HG02763 (cell line): ENCODE measurements at regions not wholly inside any gene's neighbourhood (a gene's known extent, or its start where the extent isn't known, plus 50 kb on each side); places are given as distances from the start of the nearest gene placed in this dataset.
"Not testable (repeated sequence)": the region's sequence is repeated elsewhere in the genome, so short reads cannot be mapped to it uniquely, and the experiment has no call there.

Experiments
- ATAC-seq: cut with Tn5 transposase; IDR thresholded peaks from one replicate; pipeline ENCODE4 v1.9.1; 2021; ENCODE audit warnings: mild to moderate bottlenecking, moderate library complexity; ENCODE audit not compliant: unreplicated experiment

DNA sequence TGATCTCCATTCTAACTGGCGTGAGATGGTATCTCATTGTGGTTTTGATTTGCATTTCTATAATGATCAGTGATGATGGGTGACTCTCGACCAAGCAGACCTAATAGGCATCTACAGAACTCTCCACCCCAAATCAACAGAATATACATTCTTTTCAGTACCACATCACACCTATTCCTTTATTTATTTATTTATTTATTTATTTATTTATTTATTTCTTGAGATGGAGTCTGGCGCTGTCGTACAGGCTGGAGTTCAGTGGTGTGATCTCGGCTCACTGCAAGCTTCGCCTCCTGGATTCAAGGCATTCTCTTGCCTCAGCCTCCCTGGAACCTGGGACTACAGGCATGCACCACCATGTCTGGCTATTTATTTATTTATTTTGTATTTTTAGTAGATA, 496.3 kb downstream of the TENT5A start:
- not testable (repeated sequence) for ATAC-seq

DNA sequence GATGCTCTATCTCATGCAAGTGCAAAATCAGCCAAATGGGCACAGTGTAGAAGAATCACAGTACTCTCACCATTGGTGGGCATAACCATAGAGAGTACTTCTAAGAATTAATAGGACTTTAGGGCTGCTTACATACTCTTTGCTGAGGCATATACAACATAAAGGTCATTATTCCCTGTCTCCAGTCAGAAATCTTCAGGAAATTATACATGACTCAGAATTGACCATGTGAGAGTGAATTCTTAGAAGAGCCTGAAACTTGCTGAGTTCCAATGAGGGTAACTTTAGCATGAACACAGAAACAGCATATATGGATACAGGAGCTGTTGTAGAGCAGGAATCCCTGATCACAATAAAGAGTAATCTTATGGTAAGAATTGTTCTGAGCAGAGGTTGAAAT, 498.7 kb downstream of the TENT5A start:
- ATAC-seq: no peak

DNA sequence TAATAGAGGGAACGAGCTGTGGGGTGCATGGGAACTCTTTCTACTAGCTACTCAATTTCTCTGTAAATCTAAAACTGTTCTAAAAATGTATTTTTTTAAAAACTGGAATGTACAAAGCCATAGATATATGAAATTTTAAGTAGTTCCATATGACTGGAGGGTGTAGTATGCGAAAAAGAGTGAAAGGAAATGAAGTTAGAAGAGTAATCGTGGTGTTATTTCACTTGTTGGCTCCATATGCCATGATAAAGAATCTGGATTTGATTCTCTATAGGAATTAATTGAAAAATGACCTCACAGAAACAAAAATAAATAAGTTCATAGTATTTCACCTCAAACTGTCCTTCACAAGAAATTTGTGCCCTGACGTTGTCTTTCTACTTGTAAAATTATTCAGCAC, 500.2 kb downstream of the TENT5A start:
- ATAC-seq: no peak

DNA sequence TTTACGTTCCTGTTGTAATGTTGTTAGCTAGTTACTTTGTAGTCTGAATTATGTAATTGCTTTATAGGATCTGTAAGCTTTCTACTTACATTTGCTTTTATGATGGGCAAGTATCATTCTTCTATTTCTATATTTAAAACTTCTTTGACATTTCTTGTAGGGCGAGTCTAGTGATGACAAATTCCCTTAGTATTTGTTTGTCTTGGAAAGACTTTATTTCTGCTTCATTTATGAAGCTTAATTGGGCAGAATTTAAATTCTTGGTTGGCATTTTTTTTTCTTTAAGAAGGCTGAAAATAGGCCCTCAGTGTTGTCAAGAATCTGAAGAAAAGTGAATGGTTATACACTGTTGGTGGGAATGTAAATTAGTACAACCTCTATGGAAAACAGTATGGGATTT, 506.3 kb downstream of the TENT5A start:
- no peak for ATAC-seq

GRCh38 chr6:81242624-81243023, 509.9 kb downstream of the TENT5A start:
- ATAC-seq: no peak

DNA sequence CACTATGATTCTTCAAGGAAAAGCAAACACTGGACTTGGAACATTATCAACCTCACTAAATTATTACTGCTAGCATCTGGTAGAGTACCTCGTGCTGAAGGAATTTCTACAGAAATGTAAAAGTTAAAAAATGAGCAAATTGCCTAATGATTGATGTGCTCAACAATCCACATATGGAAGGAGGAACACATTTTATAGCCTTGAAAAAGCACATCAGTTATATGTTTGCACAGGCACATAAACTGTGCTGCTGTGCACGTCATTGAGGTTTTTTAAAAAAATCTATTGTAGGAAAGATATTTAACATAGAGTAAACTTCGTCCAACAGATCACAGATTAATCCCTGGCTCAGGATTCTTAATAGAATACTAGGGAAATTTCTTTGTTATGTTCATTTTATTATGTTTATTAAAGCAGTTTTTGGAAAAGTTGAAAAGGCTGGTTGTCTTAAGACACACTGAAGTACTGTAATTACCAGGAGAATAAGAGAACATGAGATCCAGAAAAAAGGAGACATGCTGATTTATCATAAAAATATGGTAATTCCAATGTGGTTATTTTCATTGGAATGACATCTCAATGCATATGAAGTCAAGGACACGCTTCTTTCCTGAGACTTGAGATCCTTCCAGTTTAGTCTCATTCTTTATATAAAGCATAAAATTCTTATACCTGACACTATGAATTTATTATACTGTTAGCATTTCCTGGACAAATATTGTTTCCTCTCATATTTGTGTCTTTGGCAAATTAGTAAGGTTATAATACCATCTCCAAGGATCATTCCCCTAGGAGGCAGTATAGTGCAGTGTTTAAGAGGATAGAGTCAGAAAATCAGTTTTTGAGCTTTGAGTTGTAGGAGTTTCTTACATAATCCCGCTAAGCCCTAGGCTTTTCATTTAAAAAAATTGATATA, 511.1 kb downstream of the TENT5A start:
- no peak for ATAC-seq

- ATAC-seq: no peak
Measured at GRCh38 chr6:81238390-81238789, 514.1 kb downstream of the TENT5A start.

GRCh38 chr6:81237226-81237625, 515.3 kb downstream of the TENT5A start:
- ATAC-seq: no peak

GRCh38 chr6:81235512-81235911, 517.0 kb downstream of the TENT5A start:
- no peak for ATAC-seq

- ATAC-seq: no peak
Measured at GRCh38 chr6:81233990-81234389, 518.5 kb downstream of the TENT5A start.

GRCh38 chr6:81228912-81229555, 523.4 kb downstream of the TENT5A start:
- ATAC-seq: no peak

DNA sequence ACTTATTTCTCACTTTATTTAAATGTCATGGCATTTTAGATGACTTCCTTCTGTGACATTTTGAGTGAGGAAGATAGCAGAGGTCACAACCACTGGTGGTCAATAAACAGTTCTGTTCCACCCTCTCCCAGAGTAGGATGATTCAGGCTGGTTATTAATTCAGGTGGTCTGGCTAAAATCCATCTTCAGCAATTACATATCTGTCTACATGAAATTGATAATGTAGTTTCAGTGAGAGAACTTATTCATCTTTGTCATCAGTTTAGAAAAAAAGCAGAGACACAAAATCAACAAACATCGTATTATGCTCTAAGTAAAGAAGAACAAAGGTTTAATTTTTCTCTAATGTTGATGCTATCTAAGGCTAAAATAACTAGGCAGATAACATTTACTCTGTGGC, 525.5 kb downstream of the TENT5A start:
- ATAC-seq: no peak

DNA sequence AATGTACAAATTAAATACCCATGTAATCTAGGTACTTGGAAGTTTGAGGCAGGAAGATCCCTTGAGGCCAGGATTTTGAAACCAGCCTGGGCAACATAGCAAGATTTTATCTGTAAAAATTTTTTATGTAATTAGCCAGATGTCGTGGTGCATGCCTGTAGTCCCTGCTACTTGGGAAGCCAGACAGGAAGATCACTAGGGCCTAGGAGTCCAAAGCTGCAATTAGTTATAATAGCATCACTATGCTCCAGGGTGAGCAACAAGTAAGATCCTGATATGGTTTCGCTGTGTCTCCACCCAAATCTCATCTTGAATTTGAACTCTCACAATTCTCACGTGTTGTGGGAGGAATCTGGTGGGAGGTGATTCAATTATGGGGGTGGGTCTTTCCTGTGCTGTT, 535.8 kb downstream of the TENT5A start:
- ATAC-seq: no peak

DNA sequence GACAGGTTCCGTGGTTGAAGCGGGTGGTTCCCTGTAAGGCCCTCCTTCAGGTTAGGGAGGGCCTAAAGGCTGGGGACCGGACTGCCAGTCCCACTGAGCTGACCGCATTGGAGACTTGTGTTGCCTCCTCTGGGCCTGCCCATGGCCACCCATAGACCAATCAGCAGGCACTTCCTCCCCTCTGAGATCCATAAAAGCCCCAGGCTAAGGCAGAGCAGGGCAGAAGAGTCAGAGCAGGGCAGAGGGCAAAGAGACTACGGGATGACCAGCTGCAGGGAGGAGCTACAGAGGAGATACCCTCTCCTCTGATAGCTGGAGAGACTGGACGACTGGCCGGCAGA, 537.4 kb downstream of the TENT5A start:
- no peak for ATAC-seq

- no peak for ATAC-seq
Measured at GRCh38 chr6:81214414-81215091, 537.9 kb downstream of the TENT5A start.

GRCh38 chr6:81204731-81205130, 547.8 kb downstream of the TENT5A start:
- no peak for ATAC-seq

GRCh38 chr6:81194374-81194773, 558.1 kb downstream of the TENT5A start:
- ATAC-seq: no peak

GRCh38 chr6:81172056-81172740, 580.3 kb downstream of the TENT5A start:
- no peak for ATAC-seq

- ATAC-seq: no peak
Measured at GRCh38 chr6:81169166-81169565, 583.3 kb downstream of the TENT5A start.

DNA sequence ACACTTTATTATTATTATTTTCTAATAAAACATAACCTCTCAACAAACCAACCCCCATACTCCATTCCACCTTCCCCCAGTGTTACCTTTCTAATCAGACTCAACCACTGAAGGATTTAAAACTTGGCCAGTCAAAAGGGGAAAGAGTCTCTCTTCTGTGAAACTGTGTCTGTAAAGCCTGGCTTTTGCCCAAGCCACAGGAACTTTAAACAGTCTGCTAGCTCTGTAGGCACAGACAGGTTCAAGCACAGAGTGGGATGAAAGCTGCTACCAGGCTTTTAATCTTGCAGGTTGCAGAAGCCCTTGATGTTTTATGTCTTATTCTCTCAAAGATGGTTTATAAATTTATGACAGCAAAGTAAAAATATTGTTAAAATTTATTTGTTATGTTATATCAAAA, 585.7 kb downstream of the TENT5A start:
- no peak for ATAC-seq

GRCh38 chr6:81158956-81159355, 593.5 kb downstream of the TENT5A start:
- ATAC-seq: no peak
